ENCODE measurements at regions not wholly inside any gene's neighbourhood (a gene's known extent, or its start where the extent isn't known, plus 50 kb on each side); places are given as distances from the start of the nearest gene placed in this dataset.

GRCh38 chr7:26486153-26486552, 194.5 kb downstream of the SNX10 start:
- H3K4me1 ChIP-seq, result no peaks in the 10 kb centered on the region
- H3K36me3 ChIP-seq, result no peaks in the 10 kb centered on the region
- H3K27ac ChIP-seq, result no peak overlapping the region
- WGBS, 2 donors, result 90 to 96% methylated on average over 8 of the region's 8 CpGs
- H3K4me3 ChIP-seq, result no peak overlapping the region
- TF ChIP-seq EP300 (IDR thresholded peaks at IDR 0.05) (no peak), POLR2A (IDR thresholded peaks at IDR 0.05) (no peak), CTCF (IDR thresholded peaks at IDR 0.05) (no peak)
- no peaks in the 10 kb centered on the region for H3K27me3 ChIP-seq
- DNase-seq (ENCODE audit: low spot score in 2 of 2), result no peak
- no peaks in the 10 kb centered on the region for H3K9me3 ChIP-seq

GRCh38 chr7:26487780-26488515, 196.3 kb downstream of the SNX10 start:
- H3K27ac ChIP-seq, result no peak overlapping the region
- H3K4me1 ChIP-seq, result no peaks in the 10 kb centered on the region
- no peaks in the 10 kb centered on the region for H3K27me3 ChIP-seq
- no peak overlapping the region for H3K4me3 ChIP-seq
- no peaks in the 10 kb centered on the region for H3K9me3 ChIP-seq
- H3K36me3 ChIP-seq, result no peaks in the 10 kb centered on the region
- TF ChIP-seq CTCF (IDR thresholded peaks at IDR 0.05), result no peak
- no peak for TF ChIP-seq POLR2A (IDR thresholded peaks at IDR 0.05)
- TF ChIP-seq EP300 (IDR thresholded peaks at IDR 0.05), result no peak
- no peak for DNase-seq (ENCODE audit: low spot score in 2 of 2)
- WGBS, 2 donors, result 83 to 96% methylated on average over 5 of the region's 5 CpGs

GRCh38 chr7:26489391-26489790, 197.7 kb downstream of the SNX10 start:
- DNase-seq (ENCODE audit: low spot score in 2 of 2), result no peak
- H3K36me3 ChIP-seq, result no peaks in the 10 kb centered on the region
- H3K27ac ChIP-seq, result no peak overlapping the region
- no peak overlapping the region for H3K4me3 ChIP-seq
- H3K27me3 ChIP-seq, result no peaks in the 10 kb centered on the region
- H3K4me1 ChIP-seq, result no peaks in the 10 kb centered on the region
- WGBS, 2 donors, result 74 to 91% methylated on average over 1 of the region's 1 CpG
- no peaks in the 10 kb centered on the region for H3K9me3 ChIP-seq
- TF ChIP-seq CTCF (IDR thresholded peaks at IDR 0.05) (no peak), POLR2A (IDR thresholded peaks at IDR 0.05) (no peak), EP300 (IDR thresholded peaks at IDR 0.05) (no peak)

- TF ChIP-seq EP300 (IDR thresholded peaks at IDR 0.05) (no peak), POLR2A (IDR thresholded peaks at IDR 0.05) (no peak), CTCF (IDR thresholded peaks at IDR 0.05) (no peak)
- Histone ChIP-seq H3K27ac (no peak overlapping the region), H3K27me3 (no peaks in the 10 kb centered on the region), H3K36me3 (no peaks in the 10 kb centered on the region), H3K9me3 (no peaks in the 10 kb centered on the region), H3K4me1 (no peaks in the 10 kb centered on the region), H3K4me3 (no peak overlapping the region)
- DNase-seq (ENCODE audit: low spot score in 2 of 2), result no peak
- WGBS, 2 donors, result 81 to 84% methylated on average over 7 of the region's 7 CpGs
Measured at GRCh38 chr7:26489906-26490639, 198.4 kb downstream of the SNX10 start.

All from tibial nerve (tissue), 4 donors.